Mesothelial cell of epicardium (in vitro differentiated cells): ENCODE measurements at regions not wholly inside any gene's neighbourhood (a gene's known extent, or its start where the extent isn't known, plus 50 kb on each side); places are given as distances from the start of the nearest gene placed in this dataset.
"Not testable (repeated sequence)": the region's sequence is repeated elsewhere in the genome, so short reads cannot be mapped to it uniquely, and the experiment has no call there.

Experiments
- DNase-seq, 2 experiments: peaks; one replicate each; pipeline ENCODE4 v3.0.0; 2021; ENCODE audit warnings: low spot score in 2 of 2; ENCODE audit not compliant: unreplicated experiment in 2 of 2
- H3K27ac Mint-ChIP-seq: 2 replicates; pipeline ENCODE4 v1.8.0; 2021; ENCODE audit warnings: mixed read lengths
- H3K27me3 Mint-ChIP-seq: 2 replicates; pipeline ENCODE4 v1.8.0; 2021; ENCODE audit warnings: low read depth, mixed read lengths
- H3K36me3 Mint-ChIP-seq: 2 replicates; pipeline ENCODE4 v1.8.0; 2021; ENCODE audit warnings: mixed read lengths
- H3K4me1 Mint-ChIP-seq: 2 replicates; pipeline ENCODE4 v1.8.0; 2021; ENCODE audit warnings: mixed read lengths
- H3K4me3 Mint-ChIP-seq: 2 replicates; pipeline ENCODE4 v1.8.0; 2021; ENCODE audit warnings: mild to moderate bottlenecking, moderate library complexity, mixed read lengths
- H3K9me3 Mint-ChIP-seq: 2 replicates; pipeline ENCODE4 v1.8.0; 2021; ENCODE audit warnings: mixed read lengths
- CTCF ChIP-seq: fragments of 200-600 bp; sonication (generic); IDR thresholded peaks from one replicate; pipeline ENCODE4 v1.5.0; 2021; ENCODE audit warnings: antibody characterized with exemption; ENCODE audit not compliant: unreplicated experiment

DNA sequence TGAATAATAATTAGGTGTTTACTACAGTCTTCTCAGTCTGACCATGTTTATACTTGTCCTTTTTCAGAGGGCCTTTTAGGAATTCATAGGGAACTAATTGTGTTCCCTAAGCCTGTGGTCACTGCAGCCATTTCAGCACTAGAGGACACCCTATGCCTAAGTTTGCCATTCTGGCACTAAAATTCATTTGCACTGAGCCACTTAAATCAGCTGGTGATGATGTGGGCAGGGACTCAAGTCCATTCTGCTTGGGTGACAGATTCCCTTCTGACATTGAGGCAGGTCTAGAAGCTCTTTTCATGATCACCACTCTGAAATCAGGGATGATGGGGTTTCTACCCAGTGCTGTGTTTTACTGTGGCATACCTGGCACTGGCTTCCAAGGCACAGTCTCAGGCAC, 1178.9 kb upstream of the DIAPH2 start:
- H3K4me3 Mint-ChIP-seq = no peak overlapping the region
- no peak for DNase-seq
- TF ChIP-seq CTCF = no peak
- no peaks in the 10 kb centered on the region for H3K36me3 Mint-ChIP-seq
- H3K9me3 Mint-ChIP-seq = peaks cover 10% of the 10 kb centered on the region
- no peaks in the 10 kb centered on the region for H3K4me1 Mint-ChIP-seq
- H3K27ac Mint-ChIP-seq = no peak overlapping the region
- H3K27me3 Mint-ChIP-seq = no peaks in the 10 kb centered on the region

- TF ChIP-seq CTCF = no peak
- no peak overlapping the region for H3K27ac Mint-ChIP-seq
- no peak overlapping the region for H3K4me3 Mint-ChIP-seq
- peaks cover 5% of the 10 kb centered on the region for H3K9me3 Mint-ChIP-seq
- H3K36me3 Mint-ChIP-seq = no peaks in the 10 kb centered on the region
- H3K4me1 Mint-ChIP-seq = peaks cover 6% of the 10 kb centered on the region
- DNase-seq = no peak
- H3K27me3 Mint-ChIP-seq = no peaks in the 10 kb centered on the region
Observed at GRCh38 chrX:95509474-95509873, 1175.2 kb upstream of the DIAPH2 start.

- not testable (repeated sequence) for H3K4me1 Mint-ChIP-seq, H3K4me3 Mint-ChIP-seq, DNase-seq, H3K27ac Mint-ChIP-seq, H3K36me3 Mint-ChIP-seq, H3K27me3 Mint-ChIP-seq
- H3K9me3 Mint-ChIP-seq = peaks cover 33% of the 10 kb centered on the region
Observed at GRCh38 chrX:95524018-95524417, 1160.6 kb upstream of the DIAPH2 start.

DNA sequence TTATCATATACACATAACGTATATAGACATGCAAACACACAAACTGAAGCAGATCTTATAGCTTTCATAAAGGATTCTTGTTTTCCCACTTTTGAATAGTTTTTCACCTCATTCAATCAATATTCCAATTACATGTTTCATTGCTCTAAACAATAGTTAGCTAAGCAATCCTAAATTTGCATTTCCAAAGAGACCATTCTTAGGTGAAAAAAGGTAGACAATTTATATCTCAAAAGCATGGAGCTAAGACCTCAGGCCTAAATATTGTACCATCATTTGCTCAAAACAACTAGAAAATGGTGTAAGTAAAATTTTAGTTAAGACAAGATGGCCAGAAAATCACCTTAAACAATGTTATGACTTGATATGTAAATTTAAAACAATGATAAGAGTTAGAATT, 1148.5 kb upstream of the DIAPH2 start:
- DNase-seq = no peak
- peaks cover 16% of the 10 kb centered on the region for H3K4me1 Mint-ChIP-seq
- no peak overlapping the region for H3K4me3 Mint-ChIP-seq
- no peaks in the 10 kb centered on the region for H3K36me3 Mint-ChIP-seq
- peaks cover 8% of the 10 kb centered on the region for H3K9me3 Mint-ChIP-seq
- H3K27me3 Mint-ChIP-seq = no peaks in the 10 kb centered on the region
- no peak overlapping the region for H3K27ac Mint-ChIP-seq
- TF ChIP-seq CTCF = no peak

DNA sequence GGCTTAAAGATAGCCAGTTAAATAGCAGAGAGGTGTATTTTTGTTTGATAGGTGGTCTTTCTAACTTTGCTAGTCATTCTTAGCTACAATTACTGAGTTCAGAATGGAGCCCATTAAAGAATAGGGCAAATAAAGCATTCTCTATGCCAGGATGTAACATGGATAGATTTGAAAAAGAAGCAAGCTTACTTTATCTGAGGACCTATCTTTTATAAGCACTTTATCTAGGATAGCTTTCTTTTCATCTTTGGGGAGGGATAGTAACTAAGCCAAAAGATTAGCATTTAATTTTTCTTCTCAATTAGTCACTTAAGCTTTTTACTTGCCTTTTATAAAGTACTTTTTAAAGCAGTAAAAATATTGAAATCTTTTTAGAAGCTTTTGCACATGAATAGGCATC, 1148.0 kb upstream of the DIAPH2 start:
- no peak for TF ChIP-seq CTCF
- Mint-ChIP-seq H3K27me3 (no peaks in the 10 kb centered on the region), H3K4me1 (peaks cover 16% of the 10 kb centered on the region), H3K27ac (no peak overlapping the region), H3K36me3 (no peaks in the 10 kb centered on the region), H3K9me3 (peaks cover 8% of the 10 kb centered on the region), H3K4me3 (no peak overlapping the region)
- no peak for DNase-seq

GRCh38 chrX:95539041-95539440, 1145.6 kb upstream of the DIAPH2 start:
- H3K27me3 Mint-ChIP-seq = no peaks in the 10 kb centered on the region
- no peaks in the 10 kb centered on the region for H3K36me3 Mint-ChIP-seq
- H3K27ac Mint-ChIP-seq = peak overlapping the region; percentile 23
- peaks cover 16% of the 10 kb centered on the region for H3K4me1 Mint-ChIP-seq
- H3K4me3 Mint-ChIP-seq = no peak overlapping the region
- peaks cover 8% of the 10 kb centered on the region for H3K9me3 Mint-ChIP-seq
- no peak for DNase-seq
- no peak for TF ChIP-seq CTCF

DNA sequence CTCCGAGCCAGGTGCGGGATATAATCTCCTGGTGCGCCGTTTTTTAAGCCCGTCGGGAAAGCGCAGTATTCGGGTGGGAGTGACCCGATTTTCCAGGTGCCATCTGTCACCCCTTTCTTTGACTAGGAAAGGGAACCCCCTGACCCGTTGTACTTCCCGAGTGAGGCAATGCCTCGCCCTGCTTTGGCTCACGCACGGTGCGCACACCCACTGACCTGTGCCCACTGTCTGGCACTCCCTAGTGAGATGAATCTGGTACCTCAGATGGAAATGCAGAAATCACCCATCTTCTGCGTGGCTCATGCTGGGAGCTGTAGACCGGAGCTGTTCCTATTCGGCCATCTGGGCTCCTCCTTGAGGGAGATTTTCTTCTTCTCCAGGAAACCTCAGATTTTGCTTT, 1135.1 kb upstream of the DIAPH2 start:
- DNase-seq, H3K4me3 Mint-ChIP-seq, H3K27me3 Mint-ChIP-seq, H3K4me1 Mint-ChIP-seq, H3K27ac Mint-ChIP-seq, H3K36me3 Mint-ChIP-seq: not testable (repeated sequence)
- H3K9me3 Mint-ChIP-seq = peaks cover 20% of the 10 kb centered on the region
